ENCODE measurements at regions not wholly inside any gene's neighbourhood (a gene's known extent, or its start where the extent isn't known, plus 50 kb on each side); places are given as distances from the start of the nearest gene placed in this dataset.

DNA sequence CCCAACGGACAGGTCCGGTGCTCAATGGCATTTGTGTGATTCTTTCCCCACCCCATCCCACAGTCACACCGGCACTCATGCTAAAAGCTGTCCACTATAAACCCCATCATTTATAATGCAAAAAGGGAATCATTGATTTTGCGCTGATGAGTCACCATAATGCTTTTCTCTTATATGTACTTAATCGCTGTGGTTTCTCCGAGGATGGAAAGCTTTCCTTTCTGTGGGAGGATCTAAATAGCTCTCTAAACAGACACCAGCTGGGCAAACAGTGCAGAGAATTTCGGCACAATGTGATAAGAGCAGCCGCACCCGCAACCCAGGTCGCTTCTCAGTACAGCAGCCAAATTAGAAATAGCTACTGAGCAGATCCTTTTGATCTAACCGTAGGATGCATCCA is 85.6 kb downstream of the SETD4 start:
- TF ChIP-seq, protein P1, sequence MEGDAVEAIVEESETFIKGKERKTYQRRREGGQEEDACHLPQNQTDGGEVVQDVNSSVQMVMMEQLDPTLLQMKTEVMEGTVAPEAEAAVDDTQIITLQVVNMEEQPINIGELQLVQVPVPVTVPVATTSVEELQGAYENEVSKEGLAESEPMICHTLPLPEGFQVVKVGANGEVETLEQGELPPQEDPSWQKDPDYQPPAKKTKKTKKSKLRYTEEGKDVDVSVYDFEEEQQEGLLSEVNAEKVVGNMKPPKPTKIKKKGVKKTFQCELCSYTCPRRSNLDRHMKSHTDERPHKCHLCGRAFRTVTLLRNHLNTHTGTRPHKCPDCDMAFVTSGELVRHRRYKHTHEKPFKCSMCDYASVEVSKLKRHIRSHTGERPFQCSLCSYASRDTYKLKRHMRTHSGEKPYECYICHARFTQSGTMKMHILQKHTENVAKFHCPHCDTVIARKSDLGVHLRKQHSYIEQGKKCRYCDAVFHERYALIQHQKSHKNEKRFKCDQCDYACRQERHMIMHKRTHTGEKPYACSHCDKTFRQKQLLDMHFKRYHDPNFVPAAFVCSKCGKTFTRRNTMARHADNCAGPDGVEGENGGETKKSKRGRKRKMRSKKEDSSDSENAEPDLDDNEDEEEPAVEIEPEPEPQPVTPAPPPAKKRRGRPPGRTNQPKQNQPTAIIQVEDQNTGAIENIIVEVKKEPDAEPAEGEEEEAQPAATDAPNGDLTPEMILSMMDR (conservative IDR thresholded peaks at IDR 0.05; ENCODE audit: low read length): no peak
- TF ChIP-seq EZH2phosphoT487 (IDR thresholded peaks at IDR 0.05; ENCODE audit: borderline replicate concordance): no peak
